ENCODE measurements at regions not wholly inside any gene's neighbourhood (a gene's known extent, or its start where the extent isn't known, plus 50 kb on each side); places are given as distances from the start of the nearest gene placed in this dataset.

GRCh38 chr5:67512758-67513157, 316.2 kb upstream of the CD180 start:
- no peak for TF ChIP-seq POLR2A (IDR thresholded peaks at IDR 0.05)
- no peak for TF ChIP-seq CTCF (IDR thresholded peaks at IDR 0.05)

All from tibial nerve (tissue), 3 donors.